GM13976 (cell line): ENCODE measurements at regions not wholly inside any gene's neighbourhood (a gene's known extent, or its start where the extent isn't known, plus 50 kb on each side); places are given as distances from the start of the nearest gene placed in this dataset.

ENCODE experiments used
- DNase-seq: peaks from one replicate; pipeline ENCODE4 v3.0.0; 2012; ENCODE audit warnings: low spot score
- CTCF ChIP-seq: IDR thresholded peaks from 2 replicates; pipeline ENCODE4 v1.5.1; 2012; ENCODE audit warnings: borderline replicate concordance, mild to moderate bottlenecking; ENCODE audit not compliant: insufficient read depth; ENCODE audit errors: extremely low read depth, missing control alignments, control extremely low read depth
- in situ Hi-C: fragments of 300-500 bp; cut with MboI; formaldehyde crosslinking; loops from one replicate; pipeline ENCODE4 v1.12.0; 2022; ENCODE audit warnings: low sequenced_read_pairs, mixed read lengths, inconsistent platforms; ENCODE audit not compliant: unreplicated experiment

DNA sequence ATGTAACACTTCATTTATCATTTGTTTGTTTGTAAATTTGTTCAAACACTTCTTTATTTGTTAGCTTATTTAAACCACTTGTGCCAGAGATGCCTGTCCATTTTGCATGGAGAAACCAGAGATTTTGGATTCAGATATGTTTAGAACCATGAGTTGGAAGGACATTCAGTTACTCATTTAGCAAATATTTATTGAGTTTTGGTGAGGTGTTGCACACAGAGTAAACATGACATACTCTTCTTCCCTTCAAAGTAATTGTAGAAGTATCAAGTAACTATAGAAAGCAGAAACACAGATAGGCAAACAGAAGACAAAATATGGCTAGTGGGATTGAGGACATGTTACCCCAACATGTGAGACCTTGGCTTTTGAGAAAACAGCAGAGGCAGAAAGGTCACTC is 136.8 kb upstream of the USP25 start:
- TF ChIP-seq CTCF, result no peak
- DNase-seq, result no peak
- in situ Hi-C loops, result loop anchor here (25.0 kb wide), 1 partner anchor 1181 kb away; no protein-coding TSS in a partner anchor

DNA sequence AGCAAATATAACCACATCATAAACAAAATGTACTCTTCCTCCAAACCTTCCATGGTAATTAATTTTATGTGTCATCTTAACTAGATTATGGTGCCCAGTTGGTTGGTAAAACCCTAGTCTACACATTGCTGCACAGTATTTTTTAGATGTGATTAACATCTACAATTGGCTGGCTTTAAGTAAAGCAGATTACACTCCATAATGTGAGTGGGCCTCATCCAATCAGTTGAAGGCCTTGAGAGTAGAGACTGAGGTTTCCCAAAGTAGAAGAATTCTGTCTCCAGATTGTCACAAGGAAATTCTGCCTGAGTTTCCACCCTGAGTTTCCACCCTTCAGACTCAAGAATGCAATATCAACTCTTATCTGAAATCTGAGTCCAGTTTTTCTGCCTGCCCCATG is 128.4 kb upstream of the USP25 start:
- no peak for DNase-seq
- TF ChIP-seq CTCF, result no peak
- in situ Hi-C loops, result no loop called here

- in situ Hi-C loops, result no loop called here
- DNase-seq, result no peak
- no peak for TF ChIP-seq CTCF
These were observed 125.4 kb upstream of the USP25 start for GRCh38 chr21:15604413-15604812.

DNA sequence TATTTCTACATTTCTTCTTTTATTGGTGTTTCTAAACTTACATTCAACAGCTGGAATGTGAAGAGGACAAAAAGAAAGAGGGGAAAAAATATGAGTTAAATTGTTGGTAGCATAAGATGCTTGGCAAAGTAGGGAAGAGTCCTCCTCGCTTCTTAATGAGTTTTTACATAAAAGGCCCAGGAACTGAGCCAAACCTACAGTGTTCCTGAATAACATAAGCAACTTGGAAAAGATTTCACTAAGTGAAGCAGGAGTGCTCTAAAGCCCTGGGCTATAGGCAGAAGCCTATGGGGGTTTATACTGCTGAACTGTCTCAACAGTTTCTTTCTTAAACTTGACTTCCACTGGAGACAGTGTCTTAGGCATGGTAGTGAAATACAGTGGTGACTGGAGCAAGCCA is 115.0 kb upstream of the USP25 start:
- in situ Hi-C loops, result no loop called here
- DNase-seq, result no peak
- no peak for TF ChIP-seq CTCF

DNA sequence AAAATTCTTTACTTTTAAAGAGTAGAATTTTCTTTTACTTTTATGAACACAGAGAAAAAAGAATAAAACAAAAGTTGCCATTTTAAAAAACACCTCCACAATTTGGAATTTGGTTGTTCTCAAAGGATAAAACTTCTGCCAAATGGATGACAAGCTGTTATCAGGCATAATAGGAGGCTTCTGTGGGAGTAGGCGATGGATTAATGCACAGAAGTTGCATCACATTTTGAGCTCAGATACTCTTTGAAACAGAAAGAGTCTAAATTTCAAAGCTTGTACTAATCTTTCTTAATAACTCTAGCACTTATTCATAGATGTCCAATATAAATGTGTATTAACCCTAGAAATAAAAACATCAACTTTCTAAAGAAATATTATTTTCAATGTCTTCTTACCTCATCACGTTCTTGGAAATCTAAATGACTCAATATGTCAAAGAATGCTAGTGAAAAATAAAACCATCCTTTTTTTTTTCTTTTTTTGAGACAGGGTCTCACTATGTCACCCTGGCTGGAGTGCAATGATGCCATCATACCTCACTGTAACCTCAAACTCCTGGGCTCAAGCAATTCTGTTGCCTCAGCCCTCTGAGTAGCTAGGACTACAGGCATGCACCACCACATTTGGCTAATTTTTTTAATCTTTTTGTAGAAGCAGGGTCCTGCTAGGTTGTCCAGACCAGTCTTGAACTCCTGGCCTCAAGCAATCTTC is 112.8 kb upstream of the USP25 start:
- TF ChIP-seq CTCF, result no peak
- in situ Hi-C loops, result no loop called here
- no peak for DNase-seq

- no peak for TF ChIP-seq CTCF
- in situ Hi-C loops, result no loop called here
- DNase-seq, result no peak
These were observed 111.8 kb upstream of the USP25 start for GRCh38 chr21:15617964-15618363.
